Astrocyte (in vitro differentiated cells and primary cell): ENCODE measurements at regions not wholly inside any gene's neighbourhood (a gene's known extent, or its start where the extent isn't known, plus 50 kb on each side); places are given as distances from the start of the nearest gene placed in this dataset.

Experiments
- DNase-seq: peaks from one replicate; pipeline ENCODE4 v3.0.0-alpha.2; 2010; ENCODE audit warnings: low read depth
- FAIRE-seq: peaks from 2 replicates; lab custom pipeline; 2011; peaks lifted over from hg19 to GRCh38; lab: Jason Lieb, UNC
- H2AFZ ChIP-seq: 2 replicates; pipeline ENCODE4 v1.6.0; 2012; ENCODE audit warnings: low read depth, low read length, inconsistent platforms
- H3K27ac ChIP-seq: 2 replicates; pipeline ENCODE4 v1.5.1; 2011; ENCODE audit warnings: low read depth, low read length, inconsistent platforms
- H3K27me3 ChIP-seq: 2 replicates; pipeline ENCODE4 v1.6.0; 2011; ENCODE audit warnings: low read length, inconsistent platforms; ENCODE audit not compliant: insufficient read depth
- H3K36me3 ChIP-seq: 2 replicates; pipeline ENCODE4 v1.5.1; 2011; ENCODE audit warnings: low read length, inconsistent platforms; ENCODE audit not compliant: insufficient read depth
- H3K4me1 ChIP-seq: 2 replicates; pipeline ENCODE4 v1.5.1; 2011; ENCODE audit warnings: low read length, inconsistent platforms; ENCODE audit not compliant: insufficient read depth
- H3K4me2 ChIP-seq: 2 replicates; pipeline ENCODE4 v1.6.0; 2012; ENCODE audit warnings: low read length, inconsistent platforms
- H3K4me3 ChIP-seq: 2 replicates; pipeline ENCODE4 v1.5.1; 2011; ENCODE audit warnings: low read depth, mild to moderate bottlenecking, low read length, inconsistent platforms; ENCODE audit not compliant: insufficient read depth
- H3K79me2 ChIP-seq: 2 replicates; pipeline ENCODE4 v1.6.0; 2012; ENCODE audit warnings: mild to moderate bottlenecking, low read length, inconsistent platforms; ENCODE audit not compliant: insufficient read depth
- H3K9ac ChIP-seq: 2 replicates; pipeline ENCODE4 v1.6.0; 2012; ENCODE audit warnings: mild to moderate bottlenecking, low read length, inconsistent platforms
- H3K9me3 ChIP-seq: 2 replicates; pipeline ENCODE4 v1.5.1; 2012; ENCODE audit warnings: low read depth, mild to moderate bottlenecking, low read length, inconsistent platforms; ENCODE audit not compliant: insufficient read depth
- H4K20me1 ChIP-seq: 2 replicates; pipeline ENCODE4 v1.6.0; 2012; ENCODE audit warnings: low read length, inconsistent platforms; ENCODE audit not compliant: insufficient read depth
- H3K27ac Mint-ChIP-seq: one replicate; pipeline ENCODE4 v1.8.0; 2021; ENCODE audit warnings: mild to moderate bottlenecking, mixed read lengths; ENCODE audit not compliant: unreplicated experiment
- H3K27me3 Mint-ChIP-seq: one replicate; pipeline ENCODE4 v1.8.0; 2021; ENCODE audit warnings: low read depth, mixed read lengths; ENCODE audit not compliant: unreplicated experiment
- H3K36me3 Mint-ChIP-seq: one replicate; pipeline ENCODE4 v1.8.0; 2021; ENCODE audit warnings: low read depth, mixed read lengths; ENCODE audit not compliant: unreplicated experiment
- H3K4me1 Mint-ChIP-seq: one replicate; pipeline ENCODE4 v1.8.0; 2021; ENCODE audit warnings: low read depth, mixed read lengths; ENCODE audit not compliant: unreplicated experiment
- H3K4me3 Mint-ChIP-seq: one replicate; pipeline ENCODE4 v1.8.0; 2021; ENCODE audit warnings: mild to moderate bottlenecking, moderate library complexity, mixed read lengths; ENCODE audit not compliant: unreplicated experiment
- H3K9me3 Mint-ChIP-seq: one replicate; pipeline ENCODE4 v1.8.0; 2021; ENCODE audit warnings: mild to moderate bottlenecking, mixed read lengths; ENCODE audit not compliant: unreplicated experiment
- CTCF ChIP-seq: IDR thresholded peaks from 2 replicates; pipeline ENCODE4 v1.5.1; 2011; ENCODE audit warnings: low read depth, mild to moderate bottlenecking, inconsistent platforms, low read length, moderate library complexity; ENCODE audit not compliant: insufficient read depth
- EZH2 ChIP-seq: IDR thresholded peaks from 2 replicates; pipeline ENCODE4 v1.6.1; 2012; ENCODE audit warnings: mild to moderate bottlenecking, low read length, inconsistent platforms; ENCODE audit not compliant: insufficient read depth

GRCh38 chr9:12155401-12156134 is 537.6 kb upstream of the TYRP1 start:
- H3K9me3 Mint-ChIP-seq: no peaks in the 10 kb centered on the region

GRCh38 chr9:12162181-12162815 is 530.9 kb upstream of the TYRP1 start:
- Mint-ChIP-seq H3K4me3 (no peak overlapping the region), H3K4me1 (no peaks in the 10 kb centered on the region), H3K9me3 (no peaks in the 10 kb centered on the region), H3K27ac (no peak overlapping the region), H3K36me3 (no peaks in the 10 kb centered on the region), H3K27me3 (no peaks in the 10 kb centered on the region)
- H3K27me3 ChIP-seq: no peaks in the 10 kb centered on the region
- no peak overlapping the region for H3K9ac ChIP-seq
- no peaks in the 10 kb centered on the region for H4K20me1 ChIP-seq
- FAIRE-seq (no peak), DNase-seq (no peak)
- TF ChIP-seq CTCF (no peak), EZH2 (no peak)
- H3K4me2 ChIP-seq: no peak overlapping the region
- H3K79me2 ChIP-seq: no peaks in the 10 kb centered on the region
- H3K27ac ChIP-seq: no peak overlapping the region
- H2AFZ ChIP-seq: no peak overlapping the region
- H3K4me1 ChIP-seq: no peaks in the 10 kb centered on the region
- H3K4me3 ChIP-seq: no peak overlapping the region
- no peaks in the 10 kb centered on the region for H3K36me3 ChIP-seq
- no peaks in the 10 kb centered on the region for H3K9me3 ChIP-seq

More at GRCh38 chr9:12155401-12156134, 537.6 kb upstream of the TYRP1 start:
- H3K9ac ChIP-seq: no peak overlapping the region
- H3K27me3 ChIP-seq: no peaks in the 10 kb centered on the region
- Mint-ChIP-seq H3K27me3 (no peaks in the 10 kb centered on the region), H3K4me3 (no peak overlapping the region), H3K36me3 (no peaks in the 10 kb centered on the region), H3K4me1 (no peaks in the 10 kb centered on the region), H3K27ac (no peak overlapping the region)
- H3K79me2 ChIP-seq: no peaks in the 10 kb centered on the region
- H3K4me1 ChIP-seq: no peaks in the 10 kb centered on the region
- no peaks in the 10 kb centered on the region for H3K36me3 ChIP-seq
- no peak overlapping the region for H3K4me3 ChIP-seq
- H3K4me2 ChIP-seq: no peak overlapping the region
- TF ChIP-seq EZH2 (no peak), CTCF (no peak)
- no peak for FAIRE-seq
- no peak for DNase-seq
- H3K27ac ChIP-seq: no peak overlapping the region
- H2AFZ ChIP-seq: no peak overlapping the region
- no peaks in the 10 kb centered on the region for H4K20me1 ChIP-seq
- no peaks in the 10 kb centered on the region for H3K9me3 ChIP-seq
